IPS-15b (cell line): ENCODE measurements at regions not wholly inside any gene's neighbourhood (a gene's known extent, or its start where the extent isn't known, plus 50 kb on each side); places are given as distances from the start of the nearest gene placed in this dataset.

Experiments used
- H3K27me3 ChIP-seq: one replicate; pipeline ENCODE4 v1.6.1; 2013; ENCODE audit warnings: low read length; ENCODE audit not compliant: control insufficient read depth, insufficient read depth
- H3K36me3 ChIP-seq: one replicate; pipeline ENCODE4 v1.6.1; 2013; ENCODE audit warnings: low read length; ENCODE audit not compliant: control insufficient read depth, insufficient read depth
- H3K4me1 ChIP-seq: one replicate; pipeline ENCODE4 v1.6.1; 2013; ENCODE audit warnings: mild to moderate bottlenecking, low read length; ENCODE audit not compliant: control insufficient read depth, insufficient read depth
- H3K4me3 ChIP-seq: one replicate; pipeline ENCODE4 v1.5.1; 2013; ENCODE audit warnings: low read depth, low read length
- H3K9ac ChIP-seq: one replicate; pipeline ENCODE4 v1.6.1; 2013; ENCODE audit warnings: low read depth, mild to moderate bottlenecking, low read length
- H3K9me3 ChIP-seq: one replicate; pipeline ENCODE4 v1.6.1; 2013; ENCODE audit warnings: mild to moderate bottlenecking, low read length; ENCODE audit not compliant: control insufficient read depth, insufficient read depth

DNA sequence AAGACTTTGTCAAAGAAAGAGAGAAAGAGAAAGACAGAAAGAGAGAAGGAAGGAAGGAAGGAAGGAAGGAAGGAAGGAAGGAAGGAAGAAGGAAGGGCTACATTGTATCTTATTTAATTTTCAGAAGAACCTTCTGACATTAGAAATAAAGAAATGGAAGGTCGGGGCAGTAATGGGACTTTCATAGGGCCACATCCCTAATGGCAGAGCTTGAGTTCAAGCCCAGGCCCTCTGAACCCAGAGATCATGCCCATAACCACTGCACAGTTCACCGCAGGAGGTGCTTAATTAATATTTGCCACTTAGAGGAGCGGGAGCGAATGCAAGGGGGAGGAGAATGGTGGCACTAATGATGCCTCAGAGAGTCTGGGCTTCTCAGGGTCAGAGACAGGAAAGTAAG is 233.3 kb downstream of the MN1 start:
- H3K27me3 ChIP-seq, result peaks cover 2% of the 10 kb centered on the region

DNA sequence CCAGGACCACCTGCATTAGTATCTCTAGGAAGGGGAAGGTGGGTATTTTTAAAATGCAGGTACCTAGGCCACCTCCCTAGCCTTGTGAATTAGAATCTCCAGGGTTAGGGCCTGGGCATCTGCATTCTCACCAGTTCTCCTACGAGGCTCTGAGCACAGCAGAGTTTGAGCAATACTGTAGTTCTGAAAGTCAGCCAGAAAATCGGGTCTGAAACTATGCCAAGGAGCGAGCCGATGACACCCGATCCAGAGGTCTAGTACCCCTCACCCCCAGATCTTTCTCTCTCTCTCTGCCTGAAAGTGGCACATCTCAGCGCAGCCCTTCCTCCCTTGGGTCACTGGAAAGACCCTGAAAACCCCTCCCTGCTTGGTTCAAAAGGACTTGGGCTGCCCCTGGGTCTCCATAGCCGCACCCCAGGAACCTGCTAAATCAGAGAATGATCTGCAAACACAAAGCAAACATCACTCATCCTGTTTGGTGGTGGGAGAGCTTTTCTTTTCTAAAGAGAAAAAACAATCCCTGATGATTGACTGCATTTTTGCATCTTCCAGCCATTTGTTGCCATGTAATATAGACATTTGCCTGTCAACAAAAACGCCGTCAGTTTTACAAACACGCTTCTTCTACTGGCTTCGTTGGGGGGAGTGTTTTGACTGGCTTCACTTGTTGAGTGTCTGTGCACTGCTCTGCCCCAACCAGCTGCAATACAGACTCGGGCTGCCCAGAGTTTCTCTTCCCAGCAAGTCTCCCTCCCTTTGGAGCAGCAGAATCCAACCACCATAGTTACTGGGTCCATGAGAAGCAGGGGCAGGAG is 229.9 kb downstream of the MN1 start:
- Histone ChIP-seq H3K4me3 (no peak overlapping the region), H3K9ac (no peak overlapping the region), H3K9me3 (no peaks in the 10 kb centered on the region), H3K4me1 (no peaks in the 10 kb centered on the region), H3K36me3 (no peaks in the 10 kb centered on the region), H3K27me3 (peaks cover 7% of the 10 kb centered on the region)

More for the DNA sequence above, 233.3 kb downstream of the MN1 start:
- no peak overlapping the region for H3K9ac ChIP-seq
- H3K4me1 ChIP-seq, result no peaks in the 10 kb centered on the region
- no peaks in the 10 kb centered on the region for H3K9me3 ChIP-seq
- no peaks in the 10 kb centered on the region for H3K36me3 ChIP-seq
- no peak overlapping the region for H3K4me3 ChIP-seq

DNA sequence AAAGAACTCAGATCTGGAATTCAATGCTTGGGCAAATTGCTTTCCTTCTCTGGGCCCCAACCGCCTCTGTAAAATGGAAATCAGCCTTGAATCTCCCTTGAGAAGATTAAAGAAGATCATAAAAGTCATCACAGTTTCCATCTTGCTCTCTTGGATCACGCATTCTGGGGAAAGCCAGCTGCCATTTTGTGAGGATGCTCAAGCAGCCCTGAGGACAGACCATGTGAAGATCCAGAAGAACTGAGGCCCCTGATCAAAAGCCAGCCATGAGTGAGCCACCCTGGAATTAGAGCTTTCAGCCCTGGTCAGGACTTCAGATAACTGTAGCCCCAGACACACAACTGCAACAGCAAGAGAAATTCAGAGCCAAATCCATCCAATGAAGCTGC is 229.3 kb downstream of the MN1 start:
- Histone ChIP-seq H3K4me3 (no peak overlapping the region), H3K36me3 (no peaks in the 10 kb centered on the region)

DNA sequence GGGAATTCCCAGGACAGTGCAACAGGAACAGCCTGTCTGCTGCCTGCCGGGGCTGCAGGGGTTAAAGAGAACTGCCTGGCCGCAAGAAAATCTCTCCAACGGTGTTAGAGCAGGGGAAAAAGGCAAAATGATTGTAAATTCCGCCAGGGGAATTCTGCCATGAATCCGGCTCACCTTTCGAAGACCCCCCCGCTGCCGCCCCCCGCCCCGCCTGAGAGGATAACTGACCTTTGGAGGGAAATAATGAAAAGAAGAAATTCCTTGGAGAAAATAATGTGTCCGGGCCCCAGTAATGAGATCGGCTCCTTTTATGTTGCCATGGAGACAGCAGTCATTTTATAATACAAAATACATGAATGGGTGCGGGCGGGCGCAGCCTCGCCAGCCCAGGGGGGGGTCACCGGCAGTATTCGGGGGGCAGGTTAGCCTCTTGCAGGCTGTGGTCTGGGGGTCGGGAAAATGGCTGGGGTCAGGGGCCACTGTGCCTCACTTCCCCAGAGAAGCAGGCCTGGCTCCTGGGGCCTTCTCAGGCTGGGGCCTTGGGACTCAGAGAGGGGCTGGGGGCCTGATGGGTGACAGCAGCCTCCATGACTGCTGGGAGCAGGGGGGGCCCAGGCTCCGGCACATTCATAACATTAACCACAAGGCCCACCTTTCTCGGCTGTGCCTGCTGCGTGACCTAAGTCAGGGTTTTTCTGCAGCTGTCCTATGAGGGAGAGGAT is 228.1 kb downstream of the MN1 start:
- no peaks in the 10 kb centered on the region for H3K36me3 ChIP-seq
- H3K9ac ChIP-seq, result no peak overlapping the region
- no peaks in the 10 kb centered on the region for H3K4me1 ChIP-seq
- H3K9me3 ChIP-seq, result no peaks in the 10 kb centered on the region
- no peak overlapping the region for H3K4me3 ChIP-seq
- H3K27me3 ChIP-seq, result peaks cover 10% of the 10 kb centered on the region

More for the DNA sequence above, 229.3 kb downstream of the MN1 start:
- Histone ChIP-seq H3K9me3 (no peaks in the 10 kb centered on the region), H3K4me1 (no peaks in the 10 kb centered on the region), H3K27me3 (peaks cover 7% of the 10 kb centered on the region), H3K9ac (no peak overlapping the region)

DNA sequence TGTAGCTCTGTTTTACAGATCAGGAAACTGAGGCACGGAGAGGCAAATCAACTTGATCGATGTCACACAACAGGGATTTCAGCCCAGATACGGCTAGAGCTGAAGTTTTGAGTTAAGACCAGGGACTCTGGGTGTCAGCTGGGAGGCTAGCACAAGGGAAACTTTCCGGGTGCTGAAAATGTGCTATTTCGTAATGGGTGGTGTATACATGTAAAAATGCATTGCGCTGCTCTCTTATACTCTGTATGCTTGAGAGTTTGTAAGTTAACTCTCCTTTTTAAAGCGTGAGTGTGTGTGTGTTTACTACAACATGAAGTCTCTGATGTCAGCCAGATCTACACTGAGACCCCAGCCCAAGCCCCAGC is 227.6 kb downstream of the MN1 start:
- Histone ChIP-seq H3K4me1 (no peaks in the 10 kb centered on the region), H3K4me3 (no peak overlapping the region), H3K9me3 (no peaks in the 10 kb centered on the region), H3K9ac (no peak overlapping the region), H3K36me3 (no peaks in the 10 kb centered on the region), H3K27me3 (peaks cover 10% of the 10 kb centered on the region)

DNA sequence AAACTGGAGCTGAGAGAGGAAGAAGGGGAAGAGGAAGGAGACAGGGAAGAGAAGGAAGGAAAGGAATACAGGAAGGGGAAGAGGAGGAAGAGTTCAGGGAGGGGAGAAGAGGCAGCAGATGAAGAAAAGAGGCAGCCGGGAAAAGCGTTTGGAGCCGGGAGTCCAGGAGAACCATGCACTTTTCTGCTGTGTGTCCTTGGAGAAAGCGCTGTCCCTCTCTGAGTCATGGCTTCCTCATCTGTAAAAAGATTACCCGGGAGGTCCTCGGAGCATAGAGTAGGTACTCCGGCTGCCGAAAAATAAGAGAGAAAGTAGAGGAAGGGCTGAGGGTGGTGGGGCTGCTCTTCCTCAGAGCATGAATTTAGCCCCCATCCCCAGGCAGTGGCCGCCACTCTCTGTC is 226.9 kb downstream of the MN1 start:
- Histone ChIP-seq H3K4me1 (no peaks in the 10 kb centered on the region), H3K27me3 (peaks cover 10% of the 10 kb centered on the region), H3K9ac (no peak overlapping the region), H3K4me3 (no peak overlapping the region), H3K9me3 (no peaks in the 10 kb centered on the region), H3K36me3 (no peaks in the 10 kb centered on the region)

DNA sequence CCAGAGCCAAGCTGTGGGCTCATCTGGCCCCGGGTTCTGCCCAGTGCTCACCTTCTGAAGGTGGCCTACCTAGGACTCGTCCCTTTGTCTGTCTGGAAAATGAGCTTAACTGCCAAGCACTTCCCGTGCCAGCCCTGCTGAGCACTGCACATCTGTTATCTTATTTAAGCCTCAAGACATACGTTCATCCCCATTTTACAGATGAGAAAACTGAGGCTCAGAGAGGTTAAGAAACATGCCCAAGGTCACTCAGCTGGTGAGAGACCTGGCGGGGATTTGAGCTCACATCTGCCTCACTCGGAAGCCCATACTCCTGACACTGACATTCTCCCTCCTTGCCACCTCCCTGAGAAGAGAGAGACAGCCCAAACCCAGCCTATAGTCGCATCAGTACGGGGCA is 226.2 kb downstream of the MN1 start:
- Histone ChIP-seq H3K27me3 (peaks cover 13% of the 10 kb centered on the region), H3K4me1 (no peaks in the 10 kb centered on the region)

DNA sequence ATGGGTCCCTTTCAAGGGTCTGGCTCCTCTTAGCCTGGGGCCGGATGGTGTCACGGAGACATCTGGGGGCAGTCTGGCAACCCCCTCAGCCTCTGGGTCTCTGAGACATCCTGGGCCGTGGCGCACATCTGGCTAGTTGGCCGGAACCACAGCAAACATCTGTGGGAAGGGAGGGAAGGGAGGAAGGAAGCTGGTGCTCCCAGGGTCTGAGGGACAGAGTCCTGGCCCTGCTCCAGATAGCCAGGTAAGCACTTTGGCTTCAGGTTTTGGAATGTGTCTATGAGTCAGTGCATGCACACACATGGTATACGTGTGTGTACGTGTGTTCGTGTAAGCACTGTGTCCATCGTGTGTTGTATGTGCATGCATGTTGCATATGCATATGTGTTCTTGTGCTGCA is 225.1 kb downstream of the MN1 start:
- H3K4me3 ChIP-seq, result no peak overlapping the region
- H3K9ac ChIP-seq, result no peak overlapping the region
- no peaks in the 10 kb centered on the region for H3K36me3 ChIP-seq
- no peaks in the 10 kb centered on the region for H3K4me1 ChIP-seq
- peaks cover 13% of the 10 kb centered on the region for H3K27me3 ChIP-seq
- no peaks in the 10 kb centered on the region for H3K9me3 ChIP-seq

More for the DNA sequence above, 226.2 kb downstream of the MN1 start:
- Histone ChIP-seq H3K36me3 (no peaks in the 10 kb centered on the region), H3K9ac (no peak overlapping the region), H3K4me3 (no peak overlapping the region), H3K9me3 (no peaks in the 10 kb centered on the region)

DNA sequence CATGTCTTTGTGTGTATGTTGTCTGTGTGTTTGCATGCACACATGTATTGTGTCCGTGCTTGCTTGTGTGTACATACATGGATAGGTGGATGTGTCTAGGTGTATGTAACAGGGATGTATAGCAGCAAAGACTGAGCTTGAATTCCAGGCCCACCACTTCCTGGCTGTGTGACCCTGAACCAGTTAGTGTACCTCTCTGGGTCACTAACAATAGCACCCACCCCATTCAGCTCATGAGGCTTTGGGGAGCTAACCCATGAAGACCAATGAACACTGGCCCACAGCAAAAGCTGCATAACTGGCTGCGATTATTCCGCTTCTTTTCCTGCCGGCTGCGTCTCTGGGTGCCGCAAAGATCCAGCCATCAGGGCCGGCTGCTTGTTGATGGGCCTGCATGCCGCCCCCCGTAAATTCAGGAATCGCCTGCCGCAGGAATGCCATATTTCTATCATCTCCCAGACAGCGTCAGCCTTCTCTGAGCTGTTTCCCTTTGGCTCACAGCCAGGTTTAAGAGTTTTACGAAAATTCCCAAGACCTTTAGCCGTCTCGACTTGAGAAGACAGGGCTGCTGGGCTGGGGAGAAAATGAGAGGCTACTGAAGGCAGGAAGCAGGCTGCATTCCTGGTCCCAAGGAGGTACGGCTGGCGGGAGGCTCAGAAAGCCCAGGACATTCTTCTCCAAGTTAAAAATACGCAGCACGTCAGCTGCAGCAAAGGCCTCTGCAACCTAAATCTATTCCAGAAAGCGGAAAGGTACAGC is 224.6 kb downstream of the MN1 start:
- H3K36me3 ChIP-seq, result no peaks in the 10 kb centered on the region
- H3K27me3 ChIP-seq, result peaks cover 12% of the 10 kb centered on the region
- H3K4me1 ChIP-seq, result no peaks in the 10 kb centered on the region
- no peaks in the 10 kb centered on the region for H3K9me3 ChIP-seq
- no peak overlapping the region for H3K4me3 ChIP-seq
- no peak overlapping the region for H3K9ac ChIP-seq

DNA sequence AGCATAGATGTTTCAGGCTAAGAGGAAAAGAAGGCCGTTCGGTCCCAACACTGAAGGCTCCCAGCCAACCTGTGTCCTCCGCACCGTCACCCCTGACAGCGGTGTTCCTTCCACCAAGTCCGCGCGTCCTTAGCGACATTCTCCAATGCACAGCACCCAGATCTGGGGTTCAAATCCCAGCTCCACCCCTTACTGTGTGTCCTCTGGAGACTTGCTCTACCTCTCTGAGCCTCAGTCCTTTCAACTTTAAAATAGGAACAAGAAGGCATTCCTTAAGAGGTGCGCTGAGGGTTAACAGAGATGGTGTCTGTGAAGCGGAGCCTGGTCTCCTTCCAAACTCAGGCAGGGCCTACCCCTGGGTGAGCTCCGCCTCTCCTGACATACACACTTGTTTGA is 224.0 kb downstream of the MN1 start:
- H3K27me3 ChIP-seq, result peaks cover 11% of the 10 kb centered on the region
- no peaks in the 10 kb centered on the region for H3K4me1 ChIP-seq

DNA sequence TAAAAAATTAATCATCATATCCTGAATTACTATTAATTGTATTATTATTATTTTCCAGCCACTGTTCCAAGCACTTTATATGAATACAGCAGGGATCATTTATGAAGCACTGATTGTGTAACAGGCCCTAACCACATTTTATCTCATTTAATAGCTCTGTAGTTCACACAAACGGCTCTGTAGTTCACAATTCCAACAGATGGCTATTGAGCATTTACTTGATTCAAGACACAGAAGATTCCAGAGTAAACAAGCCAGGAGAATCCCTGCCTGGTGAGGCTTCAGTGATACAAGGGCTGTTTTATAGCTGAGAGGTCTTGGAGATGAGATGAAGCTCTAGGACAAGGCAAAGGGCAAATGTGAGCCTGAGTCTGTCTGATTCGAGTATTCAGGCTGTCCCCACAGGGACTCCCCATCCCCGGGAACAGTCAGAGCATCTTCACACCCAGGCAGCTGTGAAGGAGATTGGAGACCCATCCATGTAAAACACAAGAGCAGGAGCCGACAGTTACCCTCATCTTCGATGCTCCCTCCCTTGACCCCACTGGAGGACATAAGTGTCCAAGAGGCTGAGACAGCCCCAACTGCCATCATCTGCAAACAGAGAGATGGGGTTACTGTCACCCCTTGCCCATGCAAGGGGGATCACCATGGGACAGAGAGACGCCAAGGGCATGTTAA is 222.5 kb downstream of the MN1 start:
- peaks cover 11% of the 10 kb centered on the region for H3K27me3 ChIP-seq
- no peaks in the 10 kb centered on the region for H3K9me3 ChIP-seq
- H3K36me3 ChIP-seq, result no peaks in the 10 kb centered on the region
- no peak overlapping the region for H3K4me3 ChIP-seq
- H3K4me1 ChIP-seq, result no peaks in the 10 kb centered on the region
- H3K9ac ChIP-seq, result no peak overlapping the region

More for the DNA sequence above, 224.0 kb downstream of the MN1 start:
- Histone ChIP-seq H3K36me3 (no peaks in the 10 kb centered on the region), H3K4me3 (no peak overlapping the region), H3K9ac (no peak overlapping the region), H3K9me3 (no peaks in the 10 kb centered on the region)
